SK-N-MC (cell line): ENCODE measurements at regions not wholly inside any gene's neighbourhood (a gene's known extent, or its start where the extent isn't known, plus 50 kb on each side); places are given as distances from the start of the nearest gene placed in this dataset.

ENCODE experiments used
- EZH2 ChIP-seq: fragments of 200-600 bp; sonication (generic); IDR thresholded peaks from one replicate; pipeline ENCODE4 v1.6.1; 2017; ENCODE audit warnings: antibody characterized with exemption
- POLR2AphosphoS5 ChIP-seq: IDR thresholded peaks from 2 replicates; pipeline ENCODE4 v1.6.1; 2012; ENCODE audit warnings: mild to moderate bottlenecking, low read depth, low read length, borderline replicate concordance

DNA sequence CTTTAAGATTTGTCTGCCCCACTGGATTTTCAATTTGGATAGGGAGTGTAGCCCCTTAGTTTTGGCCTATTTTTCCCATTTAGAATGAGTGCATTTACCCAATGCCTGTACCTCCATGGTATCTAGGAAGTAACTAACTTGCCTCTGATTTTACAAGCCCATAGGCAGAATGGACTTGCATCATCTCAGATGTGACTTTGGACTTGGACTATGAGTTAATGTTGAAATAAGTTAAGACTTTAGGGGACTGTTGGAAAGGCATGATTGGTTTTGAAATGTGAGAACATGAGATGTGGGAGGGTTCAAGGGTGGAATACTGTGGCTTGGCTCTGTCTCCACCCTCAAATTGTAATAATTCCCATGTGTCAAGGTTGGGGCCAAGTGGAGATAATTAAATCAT is 2480.2 kb downstream of the PCDH7 start:
- TF ChIP-seq POLR2AphosphoS5 (no peak), EZH2 (no peak)
